HG02943 (cell line): ENCODE measurements at regions not wholly inside any gene's neighbourhood (a gene's known extent, or its start where the extent isn't known, plus 50 kb on each side); places are given as distances from the start of the nearest gene placed in this dataset.
"Not testable (repeated sequence)": the region's sequence is repeated elsewhere in the genome, so short reads cannot be mapped to it uniquely, and the experiment has no call there.

Source experiments
- ATAC-seq: cut with Tn5 transposase; IDR thresholded peaks from one replicate; pipeline ENCODE4 v1.9.1; 2021; ENCODE audit warnings: mild to moderate bottlenecking, low read depth, moderate library complexity; ENCODE audit not compliant: unreplicated experiment

DNA sequence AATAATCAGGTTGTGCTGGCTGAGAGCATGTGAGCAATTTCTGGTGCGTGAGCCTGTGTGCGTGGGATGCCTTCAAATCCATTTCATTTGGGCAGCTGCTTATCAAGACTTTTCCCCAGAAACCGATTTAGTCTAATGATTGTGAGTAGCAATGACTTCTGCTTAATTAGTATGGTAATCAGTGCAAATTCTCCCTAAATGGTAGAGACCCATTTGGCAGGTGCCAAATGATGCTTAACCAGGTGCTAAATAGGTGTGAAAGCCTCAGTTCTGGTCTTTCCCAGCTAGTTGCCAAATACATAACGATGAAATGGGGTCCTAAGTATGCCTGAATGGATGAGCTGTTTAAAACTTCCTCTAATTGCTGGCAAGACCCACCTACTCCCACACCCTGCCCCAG is 248.4 kb upstream of the CCDC196 start:
- ATAC-seq, result no peak

DNA sequence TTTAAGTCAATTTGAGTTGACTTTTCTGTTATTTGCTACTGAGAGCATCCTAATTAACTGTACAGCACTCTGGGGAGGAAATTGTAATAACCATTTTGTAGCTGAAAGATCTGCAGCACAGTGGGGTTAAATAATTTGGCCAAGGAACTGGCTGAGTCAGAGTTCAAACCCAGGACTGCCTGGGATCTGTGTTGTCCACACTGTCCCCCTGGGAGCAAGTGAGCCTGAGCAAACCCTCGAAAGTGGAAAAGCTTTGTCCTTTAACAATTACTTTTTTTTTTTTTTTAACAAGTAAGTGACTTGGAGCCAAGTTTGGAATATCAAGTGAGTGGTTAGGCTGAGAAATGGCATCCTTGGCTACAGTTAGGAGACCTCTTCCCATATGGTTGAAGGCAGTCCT is 247.2 kb upstream of the CCDC196 start:
- no peak for ATAC-seq

DNA sequence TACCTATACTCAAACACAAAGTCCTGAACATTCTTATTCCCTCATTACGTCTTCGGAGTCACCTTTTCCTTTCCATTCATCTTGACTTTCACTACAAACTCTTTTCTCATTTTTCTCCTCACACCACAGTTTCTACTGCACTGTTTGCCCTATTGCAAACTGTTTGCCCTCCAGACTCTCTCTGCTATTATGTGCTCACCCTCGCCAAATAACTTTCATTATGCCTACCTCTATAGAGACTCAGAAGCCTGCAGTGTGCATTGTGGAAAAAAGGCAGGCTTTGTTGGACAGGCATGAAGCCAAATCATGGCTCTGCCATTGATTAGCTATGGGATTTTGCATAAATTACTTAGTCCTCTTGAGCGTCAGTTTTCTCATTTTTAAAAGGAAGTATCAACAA is 246.6 kb upstream of the CCDC196 start:
- ATAC-seq, result no peak

DNA sequence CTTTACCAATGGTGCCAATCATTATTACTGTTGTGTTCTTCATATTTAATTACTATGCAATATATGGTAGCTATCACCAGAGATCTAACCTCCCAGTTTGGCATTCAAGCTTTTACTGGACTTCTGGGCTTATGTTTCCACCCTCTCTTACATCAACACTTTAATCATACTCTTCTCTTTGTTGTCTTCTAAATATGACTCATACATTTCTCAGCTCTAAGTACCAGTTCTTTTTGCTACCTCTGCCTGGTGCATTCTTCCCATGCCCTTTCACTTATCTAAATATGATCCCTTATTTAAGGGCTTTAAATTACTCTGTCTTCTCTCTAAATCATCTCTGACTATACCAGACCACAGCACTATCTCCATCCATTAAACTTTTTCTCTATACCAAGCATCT is 246.1 kb upstream of the CCDC196 start:
- no peak for ATAC-seq

DNA sequence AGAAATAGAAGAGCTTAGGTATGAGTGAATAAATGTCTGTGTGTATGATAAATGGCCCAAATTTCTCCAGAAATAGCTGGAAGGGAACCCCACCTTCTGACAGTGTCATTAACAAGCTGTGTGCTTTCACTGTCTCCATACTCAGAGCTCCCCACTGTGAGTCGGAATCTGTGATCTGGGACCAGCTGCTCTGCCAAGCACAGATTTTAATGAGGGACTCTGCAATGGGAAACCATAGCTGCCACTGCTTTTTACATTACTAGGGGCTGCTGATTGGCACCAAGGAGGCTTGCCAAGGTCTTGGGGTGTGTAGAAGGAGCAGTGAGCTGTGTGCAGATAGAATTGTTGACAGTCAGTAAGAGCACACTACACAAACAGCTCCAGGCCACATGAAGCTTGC is 244.2 kb upstream of the CCDC196 start:
- no peak for ATAC-seq

DNA sequence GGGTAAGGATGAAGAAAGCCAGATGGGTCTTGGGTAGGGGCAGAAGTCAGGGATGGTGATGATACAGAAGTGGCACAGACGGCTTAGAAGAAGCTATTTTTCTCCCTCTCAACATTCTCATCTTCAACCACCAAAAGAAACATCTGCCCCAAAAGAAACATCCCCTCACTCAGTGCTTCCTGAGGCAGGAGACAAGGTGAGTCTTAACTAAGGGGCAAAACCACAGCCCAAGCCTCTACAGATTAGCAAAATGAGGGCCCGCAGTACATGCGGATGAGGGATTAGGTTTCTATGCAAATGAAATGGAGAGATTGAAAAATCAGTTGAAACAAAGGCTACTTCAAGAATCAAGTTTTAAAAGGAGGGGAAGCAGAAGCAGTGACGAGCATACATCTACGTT is 241.3 kb upstream of the CCDC196 start:
- no peak for ATAC-seq

DNA sequence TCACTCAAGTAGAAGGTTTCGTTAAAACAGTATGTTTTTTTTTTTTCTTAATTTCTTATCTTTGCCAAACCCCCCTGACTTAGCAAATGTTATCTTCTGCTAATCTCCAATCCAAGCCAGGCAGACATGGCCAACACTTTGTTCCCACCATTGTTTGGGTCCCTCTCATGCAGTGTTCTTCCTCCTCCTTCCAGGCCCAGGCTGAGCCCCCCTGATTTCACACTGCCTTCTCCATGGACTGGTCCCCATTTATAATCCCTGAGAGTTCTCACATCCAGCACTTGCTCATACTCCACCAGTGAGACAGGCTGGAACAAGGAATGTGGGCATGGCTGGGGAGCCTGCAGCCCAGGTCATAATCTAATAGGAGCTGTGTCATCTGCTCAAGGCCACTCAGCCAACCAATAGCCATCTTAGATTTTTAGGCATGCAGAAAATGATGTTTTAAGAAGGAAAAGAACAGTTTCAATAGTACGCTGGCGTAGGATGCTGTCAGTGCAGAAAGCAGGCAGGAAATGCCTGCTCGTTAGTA is 238.4 kb upstream of the CCDC196 start:
- no peak for ATAC-seq

DNA sequence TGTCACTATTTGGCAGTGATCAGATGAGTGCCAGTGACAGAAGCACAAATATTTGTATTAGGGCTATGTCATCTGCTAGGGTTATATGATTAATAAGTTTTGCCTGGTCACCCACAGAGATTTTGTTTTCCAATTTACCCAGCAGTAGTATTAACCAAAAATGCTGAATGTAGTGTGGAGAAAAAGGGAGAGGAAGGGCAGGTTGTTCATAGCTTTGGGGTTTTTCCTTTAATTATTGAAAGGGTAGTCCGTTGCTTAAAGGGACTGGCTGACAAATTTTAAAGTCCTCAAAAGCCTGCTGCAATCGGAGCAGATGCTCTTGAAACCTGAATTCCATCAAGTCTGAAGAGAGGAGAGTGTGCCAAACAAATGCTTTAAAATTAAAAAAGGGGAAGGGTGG is 237.9 kb upstream of the CCDC196 start:
- ATAC-seq, result no peak

DNA sequence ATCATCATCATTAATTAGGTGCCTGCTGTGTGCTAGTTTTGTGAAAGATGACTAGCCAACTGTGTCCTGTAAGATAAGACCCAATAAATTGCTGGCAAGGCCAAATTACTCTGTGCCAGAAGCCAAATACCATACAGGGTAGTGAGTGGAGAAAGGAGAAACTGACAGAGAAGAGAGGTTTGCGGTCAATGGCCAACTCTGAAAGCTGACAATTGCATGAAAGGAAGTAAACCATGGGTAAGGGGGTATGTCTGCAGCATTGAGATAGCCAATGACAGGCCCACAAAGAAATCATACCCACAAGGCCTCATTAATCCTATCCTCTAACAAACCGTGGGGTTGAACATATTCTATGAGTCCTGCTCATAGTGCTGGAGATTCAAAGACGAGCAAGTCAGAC is 236.6 kb upstream of the CCDC196 start:
- no peak for ATAC-seq

DNA sequence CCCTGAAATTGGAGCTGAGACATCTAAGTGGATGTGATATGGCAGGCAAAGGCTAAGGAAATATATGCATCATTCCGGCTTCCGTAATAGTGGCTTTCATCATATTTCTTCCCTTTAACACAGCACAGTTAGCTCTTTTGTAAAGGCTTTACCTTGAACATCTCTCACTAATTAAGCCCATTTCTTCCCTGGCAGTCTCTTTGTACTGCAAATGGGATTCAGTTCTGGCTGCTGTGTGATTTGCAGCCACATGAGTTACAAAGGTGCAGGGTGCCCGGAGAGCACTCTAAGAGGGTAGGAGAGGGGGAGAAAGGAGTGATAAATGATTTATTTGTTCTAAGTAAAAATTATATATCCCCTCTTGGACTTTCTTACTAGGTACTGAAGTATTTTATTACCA is 232.1 kb upstream of the CCDC196 start:
- ATAC-seq, result no peak

DNA sequence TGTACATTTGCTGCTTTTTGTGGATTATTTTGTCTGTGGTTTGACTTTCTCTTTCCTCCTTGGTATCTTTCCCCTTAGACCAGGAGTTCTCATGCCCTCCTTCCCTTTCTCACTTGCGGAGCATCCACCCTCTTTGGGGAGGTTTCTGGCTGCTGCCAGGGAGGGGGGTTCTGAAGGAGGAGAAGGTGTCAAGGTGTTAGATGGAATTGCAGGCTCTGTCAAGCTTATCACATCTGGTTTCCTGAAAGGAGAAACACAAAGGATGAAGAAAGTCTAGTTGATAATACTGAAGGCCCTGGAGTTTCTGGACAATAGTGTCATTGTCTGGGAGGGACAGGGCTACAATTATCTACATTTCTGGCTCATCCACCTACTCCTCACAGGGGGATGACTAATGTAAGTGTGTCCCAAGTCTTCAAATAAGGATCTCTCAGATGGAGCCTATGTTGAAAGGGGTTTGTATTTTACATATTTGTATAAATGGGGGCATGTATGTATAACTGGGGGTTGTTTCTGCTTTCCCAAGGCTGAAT is 217.3 kb upstream of the CCDC196 start:
- no peak for ATAC-seq

DNA sequence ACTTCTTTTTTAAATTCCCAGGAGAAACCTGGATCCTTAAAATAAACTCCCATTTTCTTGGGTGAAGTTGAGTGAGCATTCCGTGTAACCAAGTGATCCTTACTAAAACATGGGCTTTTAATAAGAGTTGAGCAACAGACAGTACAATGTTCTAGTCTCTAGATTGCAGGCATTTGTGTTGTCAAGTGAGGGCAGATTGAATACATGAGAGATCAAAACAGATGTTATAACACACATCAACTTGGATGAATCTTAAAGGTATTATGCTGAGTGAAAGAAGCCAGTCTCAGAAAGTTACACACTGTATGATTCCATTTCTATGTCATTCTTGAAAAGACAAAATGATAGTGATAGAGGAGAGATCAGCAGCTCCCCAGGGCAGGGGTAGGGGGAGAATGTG is 213.9 kb upstream of the CCDC196 start:
- no peak for ATAC-seq

DNA sequence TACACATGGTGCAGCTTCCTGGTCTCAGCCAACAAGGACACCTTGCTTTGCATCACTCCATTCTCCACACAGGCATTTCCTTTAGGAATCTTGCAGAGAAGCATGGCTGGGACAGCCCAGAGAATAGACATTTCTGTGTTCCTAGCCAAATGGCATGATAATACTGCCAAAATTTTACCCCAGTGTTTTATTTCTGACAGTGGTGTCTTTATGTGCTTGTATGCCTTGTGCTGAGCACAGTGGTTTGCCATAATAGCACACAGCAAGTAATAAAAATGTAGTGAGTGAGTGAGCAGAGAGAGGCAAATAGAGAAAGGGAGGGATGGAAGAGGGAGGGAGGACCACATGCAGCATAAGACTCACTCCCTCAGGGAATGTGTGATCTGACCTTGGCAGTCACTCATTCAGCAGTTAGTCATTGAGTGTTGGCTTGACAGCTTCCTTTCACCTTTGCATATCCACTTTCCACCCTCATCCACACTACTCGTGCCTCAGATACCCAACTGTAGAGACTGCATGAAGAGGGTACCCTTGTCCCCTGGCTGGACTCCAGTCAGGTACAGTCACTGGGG is 212.8 kb upstream of the CCDC196 start:
- ATAC-seq, result no peak

DNA sequence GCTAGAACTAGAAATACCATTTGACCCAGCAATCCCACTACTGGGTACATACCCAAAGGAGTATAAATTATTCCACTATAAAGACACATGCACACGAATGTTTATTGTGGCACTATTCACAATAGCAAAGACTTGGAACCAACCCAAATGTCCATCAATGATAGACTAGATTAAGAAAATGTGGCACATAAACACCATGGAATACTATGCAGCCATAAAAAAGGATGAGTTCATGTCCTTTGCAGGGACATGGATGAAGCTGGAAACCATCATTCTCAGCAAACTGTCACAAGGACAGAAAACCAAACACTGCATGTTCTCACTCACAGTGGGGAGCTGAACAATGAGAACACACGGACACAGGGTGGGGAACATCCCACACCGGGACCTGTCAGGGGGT is 207.8 kb upstream of the CCDC196 start:
- ATAC-seq, result not testable (repeated sequence)

DNA sequence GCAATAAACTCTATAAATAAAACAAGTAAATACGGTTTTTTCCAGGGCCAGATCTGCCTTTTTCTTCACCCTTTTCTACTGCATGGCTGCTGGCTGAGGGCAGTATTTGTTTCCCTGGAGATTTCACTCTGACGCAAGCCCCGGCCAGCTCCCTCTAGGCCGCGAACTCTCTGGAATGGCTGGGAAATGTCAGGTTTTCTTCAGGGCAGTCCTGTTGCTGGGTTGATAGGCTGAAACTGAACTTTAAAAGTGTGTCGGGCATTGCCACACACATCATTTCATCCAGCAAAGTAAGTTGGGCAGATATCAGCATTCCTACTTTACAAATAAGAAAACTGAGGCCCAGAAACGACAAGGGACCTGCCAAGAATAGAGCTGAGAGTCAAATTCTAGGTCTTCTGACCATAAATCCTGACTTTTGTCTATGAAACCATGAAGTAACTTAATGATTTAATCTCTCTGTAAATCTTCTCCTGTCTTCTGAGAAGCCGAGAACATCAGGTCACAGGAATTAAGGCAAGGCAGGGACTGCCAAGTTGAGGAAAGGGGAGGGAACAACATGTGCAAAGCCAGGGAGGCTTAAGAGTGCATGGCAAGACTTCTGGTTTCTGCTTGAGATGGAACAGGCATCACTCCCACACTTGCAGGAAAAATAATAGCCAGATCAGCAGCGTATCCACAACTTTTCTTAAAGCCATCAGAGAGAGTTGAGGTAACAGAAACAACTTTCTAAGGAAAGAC is 205.0 kb upstream of the CCDC196 start:
- no peak for ATAC-seq

DNA sequence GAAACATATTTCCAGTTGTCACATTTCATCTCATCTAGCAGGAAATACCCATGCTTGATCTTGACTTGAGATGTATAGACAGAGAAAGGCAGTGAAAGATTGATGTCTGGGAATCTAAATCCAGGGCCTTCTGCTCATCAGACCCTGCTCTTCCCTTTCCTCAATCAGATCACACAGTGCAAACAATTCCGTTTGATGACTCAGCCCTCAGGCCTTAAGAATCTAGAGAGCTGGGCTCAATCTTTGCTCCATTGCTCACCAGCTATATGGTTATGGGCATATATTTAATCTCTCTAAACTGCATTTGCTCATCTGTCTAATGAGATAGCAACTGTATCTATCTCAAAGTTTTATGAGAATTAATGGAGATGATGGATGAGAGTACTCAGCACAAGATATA is 201.8 kb upstream of the CCDC196 start:
- no peak for ATAC-seq

DNA sequence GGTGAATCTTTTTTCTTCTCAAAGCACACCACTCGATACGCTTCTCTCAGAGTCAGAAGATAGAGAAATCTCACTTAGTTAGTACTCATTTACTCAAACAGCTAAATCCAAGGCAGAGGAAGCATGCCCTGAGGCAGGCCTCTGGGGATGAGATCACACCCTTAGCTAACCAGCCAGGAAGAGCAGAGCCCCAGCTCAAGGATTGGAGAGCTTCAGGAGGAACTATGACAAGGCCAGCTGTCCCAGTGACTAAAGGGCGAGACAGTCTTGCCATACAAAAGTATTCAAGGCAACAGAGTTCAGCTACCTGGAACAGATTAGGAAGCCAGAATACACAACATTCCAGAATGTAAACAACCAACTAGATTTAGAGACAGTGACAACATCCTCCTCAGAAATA is 197.7 kb upstream of the CCDC196 start:
- ATAC-seq, result no peak

DNA sequence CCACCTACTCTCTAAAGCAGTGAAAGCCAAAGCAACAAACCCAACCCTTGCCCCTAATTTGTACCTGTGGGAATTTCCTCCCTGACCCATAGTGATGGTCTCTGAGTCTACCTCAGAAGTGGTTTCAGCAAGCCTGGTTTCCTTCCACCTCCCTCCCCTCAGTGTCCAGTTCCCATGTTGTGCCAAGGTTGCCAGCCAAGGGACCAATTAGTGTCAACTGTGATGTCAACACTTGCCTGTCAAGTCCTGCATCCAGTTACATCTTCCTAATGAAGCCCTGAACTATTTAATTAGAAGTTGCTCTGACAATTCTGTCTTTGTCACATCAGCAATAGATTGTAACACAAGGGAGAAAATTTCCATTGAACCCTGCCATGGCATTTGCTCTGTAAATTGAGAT is 194.4 kb upstream of the CCDC196 start:
- ATAC-seq, result no peak

DNA sequence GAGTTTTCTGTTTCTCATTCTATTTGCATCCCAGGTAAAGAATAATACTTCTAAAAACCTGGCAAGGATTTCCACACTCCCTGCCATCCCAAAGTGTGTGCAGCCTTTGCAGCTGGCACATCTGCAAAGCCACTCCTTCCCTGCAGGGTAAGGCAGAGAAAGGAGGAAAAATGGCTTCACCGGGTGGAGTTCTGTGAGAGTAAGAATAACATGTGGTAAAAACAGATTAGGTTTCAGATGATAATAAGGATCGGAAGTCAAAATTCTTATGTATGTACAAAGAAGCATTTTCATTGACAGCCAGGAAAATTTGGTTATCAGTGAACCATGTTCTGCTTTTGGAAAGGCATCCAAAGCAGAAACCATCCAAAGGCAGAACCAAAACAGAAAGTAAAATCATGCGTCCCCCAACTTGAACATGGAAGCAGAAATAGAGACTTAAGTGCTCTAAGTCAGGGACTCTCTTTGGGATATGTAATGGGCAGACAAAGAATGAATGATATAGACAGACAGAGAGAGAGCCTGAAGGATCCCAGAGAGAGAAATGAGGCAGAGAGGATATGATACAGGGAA is 192.6 kb upstream of the CCDC196 start:
- no peak for ATAC-seq

DNA sequence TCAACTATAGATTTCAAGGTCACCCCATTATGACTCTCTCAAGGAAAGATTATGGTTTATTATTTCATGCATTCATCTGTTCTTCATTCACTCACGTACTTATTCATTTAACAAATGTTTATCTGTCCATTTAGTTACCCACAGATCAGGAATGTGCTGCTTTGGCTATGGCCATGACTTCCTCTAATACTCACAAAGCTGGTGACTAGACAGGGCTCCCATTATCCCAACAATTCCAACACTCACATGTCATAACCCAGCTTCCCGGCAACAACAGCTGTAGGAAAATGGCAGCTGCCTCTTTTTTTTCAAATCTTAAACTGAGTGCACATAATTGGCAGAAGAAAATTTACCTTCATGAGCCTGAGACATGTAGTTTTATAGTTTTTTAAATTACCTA is 190.8 kb upstream of the CCDC196 start:
- ATAC-seq, result no peak

DNA sequence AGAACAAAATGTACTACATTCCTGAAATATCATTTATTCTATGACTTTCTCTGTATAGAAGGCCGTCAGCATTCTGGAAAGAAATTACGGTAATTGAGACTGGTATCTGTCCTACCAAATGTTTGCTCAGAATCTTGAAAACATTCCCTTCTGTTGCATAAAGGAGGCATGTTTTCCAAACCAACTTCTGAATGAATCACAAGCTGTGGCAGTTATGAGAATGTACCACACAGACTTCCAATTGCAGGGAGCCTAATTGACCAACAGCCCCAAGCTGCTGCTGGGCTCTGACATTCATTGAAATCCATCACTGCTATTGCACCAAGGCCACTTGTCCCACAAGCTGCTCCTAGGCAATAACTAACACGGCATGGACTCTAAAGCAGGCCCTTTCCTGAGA is 185.3 kb upstream of the CCDC196 start:
- ATAC-seq, result no peak

DNA sequence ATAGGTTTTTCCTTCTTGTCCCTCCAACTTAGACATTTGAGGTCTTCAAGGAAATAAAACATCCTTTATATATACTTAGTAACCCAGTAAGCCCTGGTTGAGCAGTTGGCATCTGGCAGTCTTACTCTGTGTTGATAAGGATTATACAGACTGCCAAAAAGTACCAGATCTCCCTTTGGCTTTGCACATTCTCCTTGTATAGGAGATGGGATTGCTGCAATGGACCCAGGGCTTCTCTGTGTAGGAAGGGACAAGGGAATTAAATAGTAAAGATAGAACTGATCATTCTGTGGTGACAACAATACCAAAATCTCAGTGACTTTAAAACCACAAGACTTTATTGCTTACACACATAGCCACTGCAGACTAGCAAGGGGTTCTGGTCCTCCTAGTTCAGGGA is 180.1 kb upstream of the CCDC196 start:
- ATAC-seq, result no peak
